Stromal cell of bone marrow (primary cell): ENCODE measurements at regions not wholly inside any gene's neighbourhood (a gene's known extent, or its start where the extent isn't known, plus 50 kb on each side); places are given as distances from the start of the nearest gene placed in this dataset.

Experiments used
- DNase-seq: peaks from one replicate; pipeline ENCODE4 v3.0.0-alpha.2; 2012; ENCODE audit warnings: low read depth

GRCh38 chr12:124188561-124189405 lies 106.1 kb upstream of the RFLNA start:
- no peak for DNase-seq

DNA sequence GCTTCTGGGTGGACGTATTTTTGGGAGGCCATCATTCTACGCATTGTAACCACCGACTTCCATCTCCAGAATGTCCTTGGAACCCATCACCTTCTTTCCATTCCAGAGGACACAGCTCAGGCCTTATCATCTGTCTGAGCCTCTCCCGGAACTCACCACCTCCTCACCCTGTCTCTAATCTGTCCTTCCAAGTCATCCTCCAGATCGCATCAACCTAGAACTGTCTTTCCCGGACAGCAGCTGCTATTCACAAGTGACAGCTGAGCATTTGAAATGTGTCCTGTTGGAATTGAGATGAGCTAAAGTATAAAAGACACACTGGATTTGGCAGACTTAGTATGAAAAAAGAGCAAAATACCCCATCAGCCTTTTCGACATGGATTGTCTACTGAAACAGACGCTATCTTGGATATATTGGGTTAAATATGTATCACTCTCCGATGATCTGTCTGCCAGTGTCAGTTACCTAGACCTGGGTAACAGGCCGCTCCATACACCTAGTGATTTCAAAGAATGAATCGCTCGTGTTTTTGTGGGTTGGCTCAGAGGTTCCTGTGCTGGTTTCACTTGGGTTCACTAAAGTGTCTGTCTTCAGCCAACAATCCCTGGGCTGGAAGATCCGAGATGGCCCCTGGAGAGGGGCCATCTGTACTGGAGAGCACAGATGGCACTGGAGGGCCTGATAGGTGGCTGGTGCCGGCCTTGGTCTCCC lies 104.4 kb upstream of the RFLNA start:
- DNase-seq = no peak

GRCh38 chr12:124191024-124191359 lies 103.9 kb upstream of the RFLNA start:
- DNase-seq = no peak

- no peak for DNase-seq
Observed at GRCh38 chr12:124191966-124192365, 102.9 kb upstream of the RFLNA start.

DNA sequence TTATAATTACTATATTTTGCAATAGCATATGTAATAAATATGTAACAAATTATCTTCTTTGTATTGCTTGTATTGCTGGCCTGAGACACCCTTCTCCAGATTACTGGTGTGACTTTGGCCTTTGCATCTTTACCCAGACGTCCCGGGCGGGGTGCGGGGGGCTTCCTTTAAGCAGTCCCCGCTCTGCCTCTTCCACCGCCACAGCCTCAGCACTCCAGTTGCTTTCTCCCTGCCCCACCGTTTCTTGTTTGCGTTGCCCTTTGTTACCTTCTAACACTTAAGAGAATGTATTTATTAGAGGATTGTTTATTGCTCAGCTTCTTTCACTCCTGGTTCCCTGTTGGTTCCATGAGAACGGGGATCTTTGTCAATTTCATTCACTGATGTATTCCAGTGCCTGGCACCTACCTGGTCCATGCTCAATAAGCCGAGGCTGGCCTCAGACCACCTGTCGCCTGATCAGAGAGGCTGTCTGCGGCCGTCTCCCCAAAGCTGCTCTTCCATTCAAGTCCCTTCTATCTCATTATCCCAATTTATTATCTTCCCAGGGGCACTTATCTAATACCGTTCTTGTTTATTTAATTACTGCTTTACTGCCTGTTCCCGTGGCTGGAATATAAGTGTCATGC lies 100.5 kb upstream of the RFLNA start:
- no peak for DNase-seq

GRCh38 chr12:124194893-124195566 lies 99.9 kb upstream of the RFLNA start:
- no peak for DNase-seq

GRCh38 chr12:124195567-124195942 lies 99.3 kb upstream of the RFLNA start:
- DNase-seq = no peak

DNA sequence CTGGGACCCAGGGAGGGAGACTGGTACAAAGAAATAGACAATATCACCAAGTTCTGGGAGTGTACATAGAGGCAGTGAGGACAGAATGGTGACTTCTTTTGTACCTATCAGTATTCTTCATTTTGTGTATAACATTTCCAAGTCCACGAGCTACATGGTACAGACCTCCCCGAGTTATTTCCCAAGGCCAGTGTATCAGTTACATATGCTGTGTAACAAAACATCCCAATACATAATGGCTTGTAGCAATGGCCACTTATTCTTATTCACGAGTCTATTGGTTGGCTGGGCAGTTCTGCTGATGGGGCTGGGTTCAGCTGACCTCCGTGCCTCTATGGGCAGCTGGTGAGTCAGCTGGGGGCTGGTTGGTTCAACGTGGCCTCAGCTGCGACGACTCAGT lies 98.7 kb upstream of the RFLNA start:
- no peak for DNase-seq

- DNase-seq = no peak
Observed at GRCh38 chr12:124201248-124201647, 93.6 kb upstream of the RFLNA start.

DNA sequence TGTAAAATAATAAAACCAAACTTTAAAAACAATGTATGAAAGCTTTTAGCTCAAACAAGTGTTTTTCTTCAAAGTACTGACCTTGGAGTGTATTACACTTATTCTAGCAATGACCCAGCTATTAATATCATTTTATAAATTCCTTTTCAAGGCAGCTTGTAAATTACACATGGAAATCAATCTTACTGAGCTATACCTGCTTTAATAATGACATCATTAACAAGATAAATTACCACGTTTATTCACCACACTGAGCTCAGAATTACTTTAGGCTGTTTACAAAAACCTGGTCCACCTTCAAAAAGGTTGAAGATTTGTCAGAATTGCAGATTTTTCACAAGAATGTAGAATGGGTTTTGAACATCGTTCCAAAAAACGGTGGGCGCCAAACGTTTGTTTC lies 91.7 kb upstream of the RFLNA start:
- DNase-seq = no peak

DNA sequence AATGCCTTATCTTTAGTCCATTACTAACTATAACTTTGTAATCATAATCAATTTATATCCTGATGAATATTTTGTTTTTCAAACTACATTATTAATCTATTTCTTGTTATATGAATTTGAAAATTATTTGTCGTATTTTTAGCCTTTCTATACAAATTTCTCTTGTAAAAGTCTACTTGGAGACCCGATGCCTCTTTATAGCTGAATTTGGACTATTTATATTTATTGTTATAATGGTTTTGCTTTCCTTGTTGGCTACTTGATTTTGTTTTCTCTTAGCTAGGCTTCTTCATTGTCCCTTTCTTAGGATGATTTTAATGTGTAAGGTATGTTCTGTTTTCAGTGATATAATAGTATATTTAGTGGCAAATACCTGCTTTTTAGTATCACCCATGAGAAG lies 89.5 kb upstream of the RFLNA start:
- no peak for DNase-seq

DNA sequence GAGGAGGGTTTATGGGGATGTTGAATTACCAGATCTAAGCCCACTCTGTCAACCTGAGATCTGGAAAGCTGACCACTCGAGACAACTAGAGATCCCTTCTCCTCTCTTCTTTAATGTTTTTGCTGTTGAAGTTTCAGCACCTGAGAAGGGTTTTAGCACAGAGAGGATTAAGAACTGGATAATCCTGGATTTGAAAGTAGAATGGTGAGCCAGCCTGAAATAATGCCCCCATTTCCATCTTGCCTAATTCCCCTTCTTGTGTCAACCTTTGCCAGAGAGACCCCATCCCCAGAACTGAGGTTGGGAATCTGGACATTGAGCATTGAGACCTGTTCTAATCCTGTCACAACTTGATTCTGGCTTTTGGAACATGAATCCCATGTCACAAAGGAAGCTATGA lies 87.8 kb upstream of the RFLNA start:
- DNase-seq = no peak

DNA sequence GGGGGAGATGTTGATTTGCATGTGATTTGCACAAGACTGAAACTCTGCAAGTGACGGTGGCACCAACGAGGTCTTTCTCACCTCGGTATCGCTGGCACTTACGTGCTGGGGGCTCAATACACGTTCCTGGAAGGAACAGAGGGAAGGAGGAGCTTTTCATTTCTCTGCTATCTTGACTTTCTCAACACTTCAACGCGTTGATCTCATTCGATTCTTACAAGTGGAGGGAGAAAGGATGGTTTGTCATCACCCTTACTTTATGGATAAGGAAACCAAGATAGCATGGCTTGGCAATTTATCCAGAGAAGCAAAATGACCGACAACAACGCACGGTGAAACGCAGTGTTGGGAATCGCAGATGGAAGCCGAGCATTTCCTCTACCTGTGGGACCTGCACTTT lies 87.3 kb upstream of the RFLNA start:
- no peak for DNase-seq

DNA sequence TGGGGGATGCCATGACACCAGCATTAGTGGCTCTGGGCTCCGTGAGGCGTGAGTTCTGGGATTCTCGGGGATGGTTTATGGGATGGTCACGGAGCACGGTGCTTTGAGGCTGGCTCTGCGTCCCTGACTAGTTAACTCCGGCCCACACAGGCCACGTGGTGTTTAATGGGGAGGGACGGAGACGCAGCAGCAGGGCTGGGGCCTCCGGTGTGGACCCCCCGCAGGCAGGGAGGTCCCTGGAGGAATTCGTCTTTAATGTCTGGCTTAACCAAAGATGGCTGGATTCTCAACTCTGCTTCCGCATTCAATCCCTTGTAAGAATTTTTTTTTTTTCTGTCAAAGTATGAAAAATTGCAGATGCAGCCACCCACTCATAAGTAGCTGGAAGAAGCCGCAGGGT lies 86.4 kb upstream of the RFLNA start:
- DNase-seq = no peak

- no peak for DNase-seq
Observed at GRCh38 chr12:124210991-124211577, 83.8 kb upstream of the RFLNA start.

DNA sequence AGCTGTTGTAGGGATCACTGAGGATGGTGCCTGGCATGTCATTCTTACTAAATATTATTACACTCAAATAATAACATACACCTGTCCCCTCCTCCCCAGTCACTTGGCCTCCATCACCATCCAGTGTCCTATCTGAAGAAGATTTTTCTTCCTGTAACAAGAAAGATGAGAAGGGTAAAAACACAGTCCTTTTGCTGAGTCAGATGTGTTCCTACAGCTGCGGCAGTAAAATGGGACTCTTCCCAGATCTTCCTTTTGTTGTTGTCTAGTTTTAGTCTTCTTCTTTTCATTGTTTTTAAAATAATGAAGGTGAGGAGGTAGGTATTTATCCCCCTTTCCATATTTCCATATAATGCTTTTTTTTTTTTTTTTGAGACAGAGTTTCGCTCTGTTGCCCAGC lies 83.1 kb upstream of the RFLNA start:
- no peak for DNase-seq

- no peak for DNase-seq
Observed at GRCh38 chr12:124213666-124214347, 81.1 kb upstream of the RFLNA start.

GRCh38 chr12:124214574-124214973 lies 80.3 kb upstream of the RFLNA start:
- no peak for DNase-seq

DNA sequence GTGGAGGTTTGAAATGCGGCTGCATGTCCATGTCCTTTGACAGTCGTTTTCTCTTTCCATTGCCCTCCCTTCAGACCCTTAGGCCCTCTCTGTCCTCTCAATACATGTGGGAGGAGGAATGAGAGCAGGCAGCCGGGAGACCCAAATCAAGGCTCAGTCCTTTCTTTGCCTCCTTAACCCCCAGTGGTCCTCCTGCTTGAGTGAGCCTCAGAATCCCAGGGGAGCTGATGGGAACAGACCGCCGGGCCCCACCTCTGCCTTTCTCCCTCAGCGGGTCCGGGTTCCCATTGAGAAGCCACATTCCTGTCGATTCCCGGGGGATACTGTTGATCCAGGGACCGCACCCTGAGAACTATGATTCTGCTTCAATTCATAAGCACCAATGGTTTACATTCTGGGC lies 77.9 kb upstream of the RFLNA start:
- no peak for DNase-seq

- no peak for DNase-seq
Observed at GRCh38 chr12:124217508-124218242, 77.2 kb upstream of the RFLNA start.

- DNase-seq = no peak
Observed at GRCh38 chr12:124218243-124218560, 76.7 kb upstream of the RFLNA start.
